Lung (tissue), 11 donors: ENCODE measurements at regions not wholly inside any gene's neighbourhood (a gene's known extent, or its start where the extent isn't known, plus 50 kb on each side); places are given as distances from the start of the nearest gene placed in this dataset.
A peak's percentile ranks its signal among the peaks of the same experiment; 100 is the strongest.

ENCODE experiments used
- ATAC-seq: fragments of 200-7000 bp; cut with Tn5 transposase; one replicate; pipeline ENCODE4 v1.9.1; 2020; ENCODE audit warnings: moderate number of reproducible peaks; ENCODE audit not compliant: insufficient read depth, low FRiP score
- DNase-seq, 3 donors: peaks; one replicate each; pipeline ENCODE4 v3.0.0-alpha.2; 2013 to 2017
- H3K27ac ChIP-seq, 2 donors: one replicate each; pipeline ENCODE4 v1.5.1; 2013; ENCODE audit warnings: mild to moderate bottlenecking in 2 of 2, moderate library complexity in 2 of 2, control low read depth in 1 of 2, inconsistent platforms in 1 of 2, low read depth in 1 of 2, low read length in 1 of 2
- H3K27me3 ChIP-seq, 3 donors: one replicate each; pipeline ENCODE4 v1.5.1; 2013; ENCODE audit warnings: low read length in 2 of 3; ENCODE audit not compliant: control insufficient read depth in 3 of 3, insufficient read depth in 3 of 3
- H3K36me3 ChIP-seq, 4 donors: one replicate each; pipeline ENCODE4 v1.5.1; 2013; ENCODE audit warnings: low read length in 4 of 4, mild to moderate bottlenecking in 1 of 4, moderate library complexity in 1 of 4; ENCODE audit not compliant: control insufficient read depth in 4 of 4, insufficient read depth in 4 of 4
- H3K4me1 ChIP-seq, 5 donors: one replicate each; pipeline ENCODE4 v1.5.1; 2013; ENCODE audit warnings: low read length in 5 of 5, mild to moderate bottlenecking in 2 of 5, moderate library complexity in 1 of 5; ENCODE audit not compliant: control insufficient read depth in 5 of 5, insufficient read depth in 5 of 5
- H3K4me3 ChIP-seq: one replicate; pipeline ENCODE4 v1.5.1; 2013; ENCODE audit warnings: mild to moderate bottlenecking, control low read depth, moderate library complexity
- H3K9ac ChIP-seq, 2 donors: one replicate each; pipeline ENCODE4 v1.5.1; 2013; ENCODE audit warnings: low read length in 2 of 2, control low read depth in 1 of 2; ENCODE audit not compliant: insufficient read depth in 1 of 2
- H3K9me3 ChIP-seq, 4 donors: one replicate each; pipeline ENCODE4 v1.5.1; 2013; ENCODE audit warnings: low read length in 3 of 4, mild to moderate bottlenecking in 1 of 4, moderate library complexity in 1 of 4; ENCODE audit not compliant: control insufficient read depth in 4 of 4, insufficient read depth in 3 of 4
- WGBS, 2 donors: extraction: QIAGEN DNeasy Blood & Tissue Kit; methylation state at CpG; one replicate each; pipeline ENCODE4 v1.1.7; 2013; 5-methylcytosine and 5-hydroxymethylcytosine counted together
- TF ChIP-seq, protein P1 (sequence below): IDR thresholded peaks from 2 replicates; pipeline ENCODE4 v1.5.1; 2012; ENCODE audit warnings: mild to moderate bottlenecking; ENCODE audit errors: control extremely low read depth, extremely low read depth
- donor health status: control.
- donor health status: control.
- donor health status: Bipolar disorder and iron deficiency.
- donor health status: healthy.
- donor health status: DM: yes; HTN: yes; CAD: no.

- DNase-seq = no peak
- no peak overlapping the region for H3K4me3 ChIP-seq
- peaks cover 0 to 4% (median 1%) of the 10 kb centered on the region in 4 donors for H3K9me3 ChIP-seq
- H3K4me1 ChIP-seq = no peaks in the 10 kb centered on the region
- H3K27me3 ChIP-seq = no peaks in the 10 kb centered on the region
- no peak overlapping the region for H3K27ac ChIP-seq
- H3K9ac ChIP-seq = no peak overlapping the region
- no peaks in the 10 kb centered on the region for H3K36me3 ChIP-seq
- TF ChIP-seq, protein P1, sequence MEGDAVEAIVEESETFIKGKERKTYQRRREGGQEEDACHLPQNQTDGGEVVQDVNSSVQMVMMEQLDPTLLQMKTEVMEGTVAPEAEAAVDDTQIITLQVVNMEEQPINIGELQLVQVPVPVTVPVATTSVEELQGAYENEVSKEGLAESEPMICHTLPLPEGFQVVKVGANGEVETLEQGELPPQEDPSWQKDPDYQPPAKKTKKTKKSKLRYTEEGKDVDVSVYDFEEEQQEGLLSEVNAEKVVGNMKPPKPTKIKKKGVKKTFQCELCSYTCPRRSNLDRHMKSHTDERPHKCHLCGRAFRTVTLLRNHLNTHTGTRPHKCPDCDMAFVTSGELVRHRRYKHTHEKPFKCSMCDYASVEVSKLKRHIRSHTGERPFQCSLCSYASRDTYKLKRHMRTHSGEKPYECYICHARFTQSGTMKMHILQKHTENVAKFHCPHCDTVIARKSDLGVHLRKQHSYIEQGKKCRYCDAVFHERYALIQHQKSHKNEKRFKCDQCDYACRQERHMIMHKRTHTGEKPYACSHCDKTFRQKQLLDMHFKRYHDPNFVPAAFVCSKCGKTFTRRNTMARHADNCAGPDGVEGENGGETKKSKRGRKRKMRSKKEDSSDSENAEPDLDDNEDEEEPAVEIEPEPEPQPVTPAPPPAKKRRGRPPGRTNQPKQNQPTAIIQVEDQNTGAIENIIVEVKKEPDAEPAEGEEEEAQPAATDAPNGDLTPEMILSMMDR = no peak
- ATAC-seq = no peak
- 87 to 93% methylated on average over 12 of the region's 12 CpGs for WGBS, 2 donors
These were observed 554.8 kb upstream of the CCNG1 start for GRCh38 chr5:162882629-162883028.

DNA sequence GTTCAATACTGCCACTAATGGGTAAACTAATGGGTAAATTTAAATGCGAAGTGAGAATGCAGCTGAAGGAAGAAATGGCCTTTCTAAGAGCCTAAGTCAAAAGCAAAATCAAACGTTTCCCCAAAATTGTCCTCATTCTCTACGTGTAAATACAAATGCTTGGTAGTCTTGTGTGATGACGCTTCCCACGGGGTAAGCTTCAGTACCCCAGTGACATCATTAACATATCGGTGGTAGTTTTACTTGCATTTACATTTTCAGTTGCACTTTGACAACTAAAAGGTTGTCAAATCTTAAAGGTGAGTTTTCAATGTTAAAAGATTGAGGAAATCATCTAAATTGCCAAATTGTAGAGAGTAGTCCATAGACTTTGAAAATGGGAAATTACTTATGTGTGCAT, 550.7 kb upstream of the CCNG1 start:
- TF ChIP-seq, protein P1 = no peak
- DNase-seq = no peak
- Histone ChIP-seq H3K27me3 (no peaks in the 10 kb centered on the region), H3K36me3 (no peaks in the 10 kb centered on the region), H3K9me3 (peaks cover 0 to 3% (median 1%) of the 10 kb centered on the region in 4 donors), H3K9ac (no peak overlapping the region), H3K4me1 (no peaks in the 10 kb centered on the region), H3K4me3 (no peak overlapping the region), H3K27ac (no peak overlapping the region)
- WGBS, 2 donors = 59 to 60% methylated on average over 6 of the region's 6 CpGs
- ATAC-seq = no peak

GRCh38 chr5:162888268-162888667, 549.1 kb upstream of the CCNG1 start:
- Histone ChIP-seq H3K27me3 (no peaks in the 10 kb centered on the region), H3K9me3 (peaks cover 0 to 3% (median 0%) of the 10 kb centered on the region in 4 donors), H3K36me3 (no peaks in the 10 kb centered on the region), H3K9ac (no peak overlapping the region), H3K4me3 (no peak overlapping the region), H3K27ac (no peak overlapping the region), H3K4me1 (no peaks in the 10 kb centered on the region)
- ATAC-seq = no peak
- DNase-seq = peak in 1 of 3 donors; percentile 0
- TF ChIP-seq, protein P1 = no peak
- WGBS, 2 donors = 68 to 89% methylated on average over 2 of the region's 2 CpGs

GRCh38 chr5:162911873-162912272, 525.5 kb upstream of the CCNG1 start:
- ATAC-seq (no peak), DNase-seq (no peak)
- Histone ChIP-seq H3K36me3 (no peaks in the 10 kb centered on the region), H3K9ac (no peak overlapping the region), H3K27ac (no peak overlapping the region), H3K9me3 (no peaks in the 10 kb centered on the region), H3K4me1 (no peaks in the 10 kb centered on the region), H3K4me3 (no peak overlapping the region), H3K27me3 (no peaks in the 10 kb centered on the region)
- TF ChIP-seq, protein P1 = no peak
- 54% methylated on average over 2 of the region's 2 CpGs for WGBS, 2 donors
